GM19238 (cell line): ENCODE measurements at regions not wholly inside any gene's neighbourhood (a gene's known extent, or its start where the extent isn't known, plus 50 kb on each side); places are given as distances from the start of the nearest gene placed in this dataset.
"Not testable (repeated sequence)": the region's sequence is repeated elsewhere in the genome, so short reads cannot be mapped to it uniquely, and the experiment has no call there.

Experiments used
- DNase-seq: peaks from one replicate; pipeline ENCODE4 v3.0.0; 2011; ENCODE audit warnings: low spot score; ENCODE audit not compliant: insufficient read length

DNA sequence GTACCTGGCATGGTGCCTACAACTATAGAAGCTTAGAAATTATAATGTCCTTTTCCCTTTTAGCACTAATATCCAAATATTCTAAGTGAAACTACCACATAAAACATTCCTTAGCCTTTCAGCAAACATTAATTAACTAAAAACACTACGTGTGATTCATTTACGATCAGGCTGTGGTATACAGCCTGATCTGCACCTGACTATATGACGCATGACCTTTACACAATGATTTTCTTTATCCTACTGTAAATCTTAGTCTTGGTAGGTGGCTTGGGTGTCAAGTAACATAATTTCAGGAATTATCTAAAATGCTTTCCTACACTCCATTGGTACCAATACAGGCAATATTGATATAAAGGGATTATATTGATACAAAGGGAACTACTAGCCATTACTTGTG is 686.7 kb downstream of the DTWD2 start:
- no peak for DNase-seq

DNA sequence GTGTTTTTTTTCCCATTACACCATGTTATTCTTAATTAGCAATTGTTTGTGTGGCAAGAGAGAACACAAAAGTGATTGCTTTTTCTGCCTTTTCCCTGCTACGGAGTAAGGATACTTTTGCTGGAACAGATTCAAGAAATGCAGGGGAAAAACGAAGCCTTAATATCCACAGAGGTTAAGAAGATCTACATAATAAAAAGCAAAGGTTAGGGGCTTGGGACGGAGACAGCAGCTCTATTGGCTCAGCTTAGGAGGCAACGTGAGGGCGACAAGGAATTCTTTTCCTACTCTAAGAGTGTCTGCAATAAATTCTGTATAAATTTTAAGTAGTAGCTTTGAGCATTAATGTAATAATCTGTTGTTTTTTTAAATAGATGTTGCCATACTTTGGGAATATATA is 693.3 kb downstream of the DTWD2 start:
- no peak for DNase-seq

DNA sequence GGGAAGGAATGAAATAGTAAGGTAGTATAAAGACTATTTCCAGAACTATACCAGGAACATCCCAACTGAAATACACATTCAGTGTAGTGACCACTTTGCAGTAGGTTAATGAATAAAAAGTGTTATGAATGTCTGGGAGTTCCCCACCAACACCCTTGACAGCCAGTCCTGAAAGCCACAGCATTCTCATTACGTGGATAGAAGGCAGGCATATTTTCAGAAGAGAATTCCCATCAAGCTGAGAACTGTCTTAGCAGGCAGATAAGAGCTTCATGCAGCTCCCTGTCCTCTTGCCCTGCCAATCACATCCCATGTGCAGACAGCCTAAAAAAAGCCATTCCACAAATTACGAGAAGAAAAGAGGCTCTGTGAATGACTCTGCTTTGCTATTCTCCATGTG is 695.0 kb downstream of the DTWD2 start:
- DNase-seq, result no peak

DNA sequence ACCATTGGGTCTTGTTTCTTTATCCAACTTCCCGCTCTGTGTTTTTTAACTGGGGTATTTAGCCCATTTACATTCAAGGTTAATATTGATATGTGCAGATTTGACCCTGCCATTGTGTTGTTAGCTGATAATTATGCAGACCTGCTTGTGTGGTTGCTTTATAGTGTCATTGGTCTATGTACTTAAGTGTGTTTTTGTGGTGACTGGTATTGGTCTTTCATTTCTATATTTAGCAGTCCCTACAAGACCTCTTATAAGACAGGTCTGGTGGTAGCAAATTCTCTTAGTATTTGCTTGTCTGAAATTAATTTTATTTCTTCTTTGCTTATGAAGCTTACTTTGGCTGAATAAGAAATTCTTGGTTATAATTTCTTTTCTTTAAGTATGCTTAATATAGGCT is 698.1 kb downstream of the DTWD2 start:
- no peak for DNase-seq

DNA sequence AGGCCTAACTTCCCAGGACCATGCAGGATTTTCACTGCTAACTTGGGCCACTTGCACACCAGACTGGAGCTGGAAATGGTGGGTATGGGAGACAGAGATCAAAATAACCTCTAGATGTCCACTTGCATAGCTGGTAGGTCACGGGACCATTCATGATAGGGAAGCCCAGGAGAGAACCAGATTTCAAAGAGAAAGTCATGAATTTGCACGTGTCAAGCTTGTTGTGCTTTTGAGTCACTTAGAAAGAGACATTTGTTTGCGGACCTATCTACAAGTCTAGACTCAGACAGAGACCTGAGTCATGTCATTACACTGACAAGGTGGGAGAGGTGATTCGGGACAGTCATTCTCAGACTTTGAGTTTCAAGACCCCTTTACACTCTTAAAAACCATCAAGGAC is 704.1 kb downstream of the DTWD2 start:
- DNase-seq, result not testable (repeated sequence)

DNA sequence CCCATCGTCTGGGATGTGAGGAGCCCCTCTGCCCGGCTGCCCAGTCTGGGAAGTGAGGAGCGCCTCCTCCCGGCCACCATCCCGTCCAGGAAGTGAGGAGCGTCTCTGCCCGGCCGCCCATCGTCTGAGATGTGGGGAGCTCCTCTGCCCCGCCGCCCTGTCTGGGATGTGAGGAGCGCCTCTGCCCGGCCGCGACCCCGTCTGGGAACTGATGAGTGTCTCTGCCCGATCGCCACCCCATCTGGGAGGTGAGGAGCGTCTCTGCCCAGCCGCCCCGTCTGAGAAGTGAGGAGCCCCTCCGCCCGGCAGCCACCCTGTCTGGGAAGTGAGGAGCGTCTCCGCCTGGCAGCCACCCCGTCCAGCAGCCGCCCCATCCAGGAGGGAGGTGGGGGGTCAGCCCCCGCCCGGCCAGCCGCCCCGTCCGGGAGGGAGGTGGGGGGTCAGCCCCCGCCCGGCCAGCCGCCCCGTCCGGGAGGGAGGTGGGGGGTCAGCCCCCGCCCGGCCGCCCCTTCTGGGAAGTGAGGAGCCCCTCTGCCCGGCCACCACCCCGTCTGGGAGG is 705.8 kb downstream of the DTWD2 start:
- DNase-seq, result not testable (repeated sequence)

DNA sequence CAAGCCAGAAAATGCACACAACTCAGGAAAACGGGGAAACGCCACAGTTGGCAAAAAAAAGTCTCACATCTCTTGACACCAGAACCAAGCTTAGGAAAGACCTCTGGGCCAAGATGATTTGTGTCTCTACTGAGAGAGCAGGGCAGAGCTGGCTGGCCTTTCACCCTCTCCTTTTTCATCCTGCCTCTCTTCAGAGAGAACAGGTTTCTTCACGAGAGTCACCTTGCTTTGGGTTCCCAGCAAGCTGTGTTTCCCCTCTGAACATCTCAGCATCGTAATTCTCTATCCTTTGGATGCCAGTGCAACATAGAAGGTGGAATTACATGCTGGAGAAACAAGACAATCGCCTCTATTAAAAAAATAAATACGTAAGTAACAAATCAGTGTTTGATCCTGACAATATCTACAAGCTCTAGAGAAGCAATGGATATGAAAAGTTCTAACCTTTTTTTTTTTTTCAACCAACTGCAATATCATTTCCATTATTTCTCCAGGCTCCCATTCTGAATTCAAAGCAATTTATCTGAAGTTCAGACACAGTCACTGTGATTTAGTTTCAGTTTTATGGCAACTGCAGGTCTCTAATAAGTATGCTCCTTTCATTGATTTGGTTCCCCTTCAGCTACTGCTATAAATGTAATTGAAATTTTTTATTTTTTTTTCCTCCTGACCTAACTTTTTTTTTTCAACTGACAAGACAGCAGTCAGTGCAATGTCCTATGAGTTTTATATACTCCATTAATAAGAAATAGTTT is 708.6 kb downstream of the DTWD2 start:
- no peak for DNase-seq

DNA sequence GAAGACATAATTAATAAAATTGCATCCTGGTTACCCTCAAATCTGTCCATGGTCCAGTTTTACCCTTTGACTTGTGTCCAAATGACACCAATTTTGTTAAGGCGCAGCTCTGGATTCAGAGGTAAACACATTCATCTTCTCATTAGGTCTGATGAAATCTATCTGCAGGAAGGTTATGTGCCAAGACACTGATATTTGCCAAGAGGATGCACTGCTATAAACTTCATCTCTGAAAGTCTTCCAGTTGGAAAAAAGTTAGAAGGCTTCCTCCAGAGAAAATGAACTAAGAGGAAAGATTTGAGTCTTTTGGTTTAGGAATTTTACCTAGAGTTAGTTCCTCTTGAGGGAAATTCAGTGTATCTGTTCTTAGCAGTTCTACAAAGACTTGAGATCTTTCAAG is 717.8 kb downstream of the DTWD2 start:
- DNase-seq, result no peak

DNA sequence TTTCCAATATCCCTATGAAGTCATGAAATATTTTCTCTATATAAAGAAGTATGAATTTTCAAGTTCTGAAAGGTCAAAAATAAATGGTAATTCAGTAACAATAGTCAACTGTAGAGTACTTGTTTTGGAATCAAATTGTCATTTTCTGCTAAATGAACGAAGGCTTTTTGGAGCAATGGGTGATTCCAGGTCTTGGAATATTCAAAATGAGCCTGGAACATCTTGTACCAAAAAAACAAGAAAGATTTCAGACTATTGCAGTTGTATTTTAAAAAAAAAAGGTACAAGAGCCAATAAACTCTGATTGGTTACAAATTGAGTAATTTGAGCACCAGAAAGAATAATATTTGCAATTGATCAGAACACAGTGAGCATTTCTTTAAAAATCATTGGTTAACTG is 730.1 kb downstream of the DTWD2 start:
- no peak for DNase-seq

DNA sequence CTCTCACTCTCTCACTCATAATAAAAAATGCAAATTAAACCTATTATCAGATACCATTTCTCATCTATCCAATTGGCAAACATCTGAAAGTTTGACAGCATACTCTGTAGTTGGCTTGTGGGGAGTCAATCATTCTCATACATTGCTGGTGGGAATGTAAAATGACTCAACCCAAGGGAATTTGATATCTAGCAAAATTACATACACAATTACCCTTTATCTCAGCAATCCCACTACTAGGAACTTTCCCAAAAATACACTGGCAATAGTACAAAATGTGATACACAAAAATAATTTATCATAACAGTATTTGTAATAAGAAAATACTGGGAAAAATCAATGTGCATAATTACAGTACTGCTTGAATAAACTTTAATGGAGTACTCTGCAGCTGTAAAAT is 731.3 kb downstream of the DTWD2 start:
- DNase-seq, result no peak

DNA sequence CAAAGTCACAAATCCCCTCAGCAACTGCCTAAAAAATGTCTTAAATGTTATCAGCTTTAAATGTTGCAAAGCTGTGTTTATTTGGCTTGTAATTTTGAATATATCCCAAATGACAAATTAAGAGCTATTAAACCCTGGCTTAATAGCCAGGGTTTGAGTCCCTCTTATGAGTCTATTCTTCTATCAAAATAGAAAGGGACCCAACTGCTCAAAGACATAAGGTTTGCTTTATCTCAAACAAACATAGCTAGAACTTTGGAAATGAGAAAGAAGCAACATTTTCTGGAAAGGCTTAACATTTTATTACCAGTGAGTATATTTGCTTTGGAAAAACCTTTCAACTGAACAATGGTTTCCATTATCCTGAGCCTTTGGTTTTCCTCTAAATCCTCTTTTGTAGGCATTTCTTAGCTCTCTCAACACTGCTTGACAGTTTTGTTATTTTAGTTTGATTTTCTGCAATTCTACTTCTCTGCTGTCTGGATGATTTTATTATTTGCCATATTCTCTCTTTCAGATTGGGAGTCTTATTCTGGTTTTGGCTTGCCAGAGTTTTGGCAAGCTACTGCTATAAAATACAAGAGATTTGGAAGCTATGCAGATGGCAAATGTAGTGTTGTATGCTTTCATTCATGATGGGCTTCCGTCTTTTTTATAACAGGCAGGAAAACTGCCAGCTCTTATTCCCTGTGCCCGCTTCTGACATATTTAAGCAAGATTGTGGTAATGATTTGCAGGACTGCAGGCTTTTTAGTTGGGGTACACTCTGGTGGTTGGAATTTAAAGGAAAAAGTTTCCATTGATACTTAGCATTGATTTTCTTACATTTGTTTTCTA is 734.9 kb downstream of the DTWD2 start:
- no peak for DNase-seq

DNA sequence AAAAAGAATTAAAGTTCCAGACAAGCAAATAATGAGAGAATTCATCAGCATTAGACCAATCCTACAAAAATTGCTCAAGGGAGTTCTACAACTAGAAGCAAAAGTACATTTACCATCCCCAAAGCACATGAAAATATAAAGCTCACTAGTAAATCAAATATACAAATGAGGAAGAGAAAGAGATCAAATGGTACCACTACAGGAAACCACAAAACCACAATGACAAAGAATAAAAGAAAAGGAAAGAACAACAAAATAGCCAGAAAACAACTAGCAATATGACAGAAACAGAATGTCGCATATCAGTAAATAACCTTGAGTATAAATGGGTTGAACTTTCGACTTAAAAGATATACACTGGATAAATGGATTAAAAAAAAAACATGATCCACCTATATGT is 739.0 kb downstream of the DTWD2 start:
- no peak for DNase-seq

DNA sequence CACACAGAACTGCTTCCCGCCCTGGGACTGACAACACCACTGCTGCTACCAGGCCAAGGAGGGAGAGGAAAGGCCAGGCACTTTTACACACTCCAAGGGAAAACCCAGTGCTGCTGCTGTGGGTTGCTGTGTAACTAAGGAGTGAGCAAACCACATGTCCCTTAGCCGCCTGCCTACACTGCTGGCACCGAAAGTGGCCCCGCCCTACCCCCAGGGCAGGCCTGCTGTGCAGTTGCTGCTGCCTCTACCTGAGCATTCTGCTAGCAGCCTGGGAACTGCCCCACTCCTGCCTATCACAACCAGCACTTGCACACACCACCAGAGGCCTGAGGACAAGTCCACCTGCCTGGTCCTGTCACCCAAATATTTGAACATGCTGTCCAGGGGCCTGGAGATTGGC is 740.9 kb downstream of the DTWD2 start:
- no peak for DNase-seq

DNA sequence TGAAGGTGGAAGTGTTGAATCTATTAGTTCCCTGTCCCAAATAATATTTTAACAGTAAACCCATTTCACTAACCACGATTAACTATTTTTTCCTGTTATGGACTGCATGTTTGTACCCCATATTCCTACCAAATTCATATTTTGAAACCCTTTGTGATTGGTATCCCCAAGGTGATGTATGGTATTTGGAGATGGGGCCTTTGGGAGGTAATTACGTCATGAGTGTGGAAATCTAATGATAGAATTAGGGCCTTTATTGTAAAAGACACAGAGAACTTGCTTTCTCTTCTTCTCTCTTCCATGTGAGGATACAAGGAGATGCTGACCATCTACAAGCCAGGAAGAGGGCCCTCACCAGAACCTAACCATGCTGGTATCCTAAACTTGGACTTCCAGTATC is 744.7 kb downstream of the DTWD2 start:
- DNase-seq, result no peak

DNA sequence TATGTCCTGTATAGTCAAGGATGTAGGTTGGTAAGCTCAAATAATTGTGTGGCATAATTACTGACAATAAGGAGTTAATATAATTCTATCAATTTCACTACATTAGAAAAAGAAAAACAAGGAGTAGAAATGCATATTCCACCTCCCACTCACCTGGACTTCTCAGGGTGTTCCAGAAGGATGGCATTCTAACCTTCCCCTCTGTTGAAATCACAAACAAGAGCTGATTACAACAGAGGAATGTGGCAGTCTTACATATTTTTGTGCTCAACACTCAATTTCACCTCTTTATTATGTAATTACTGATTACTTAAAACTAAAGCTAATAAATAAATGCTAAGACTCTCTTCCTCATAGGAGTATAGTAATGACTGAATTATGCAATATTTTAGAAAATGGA is 745.3 kb downstream of the DTWD2 start:
- no peak for DNase-seq

DNA sequence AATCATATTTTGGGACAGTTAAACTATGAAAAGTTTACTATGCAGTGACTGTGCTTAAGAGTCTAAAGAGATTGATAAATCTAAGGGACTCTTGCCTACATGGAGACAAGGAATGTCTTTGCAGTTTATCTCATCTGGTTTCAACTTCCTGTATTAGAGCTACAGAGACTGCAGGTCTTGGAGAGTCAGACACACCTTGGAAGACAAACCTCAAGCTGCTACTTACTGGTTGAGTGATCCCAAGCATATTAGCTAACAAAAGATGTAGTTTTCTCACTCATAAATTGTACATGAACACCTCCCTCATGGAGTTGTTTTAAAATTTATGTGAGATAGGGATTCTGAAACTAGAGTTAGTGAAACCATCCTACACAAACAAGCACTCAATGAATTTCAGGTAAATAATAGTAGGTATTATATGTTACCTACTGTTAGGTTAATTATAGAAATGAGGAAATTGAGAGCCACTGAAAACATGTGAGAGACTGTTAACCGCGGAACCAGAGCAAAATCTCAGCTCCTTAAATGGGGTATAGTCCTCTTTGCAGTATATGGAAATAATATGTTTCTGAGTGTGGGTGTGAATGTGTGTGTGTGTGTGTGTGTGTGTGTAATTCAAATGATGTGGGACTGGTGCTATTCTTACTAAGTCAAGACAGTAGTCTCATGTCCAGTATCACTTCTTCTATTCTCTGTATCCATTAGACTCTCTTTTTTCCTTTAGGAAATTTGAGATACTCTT is 752.1 kb downstream of the DTWD2 start:
- DNase-seq, result no peak

DNA sequence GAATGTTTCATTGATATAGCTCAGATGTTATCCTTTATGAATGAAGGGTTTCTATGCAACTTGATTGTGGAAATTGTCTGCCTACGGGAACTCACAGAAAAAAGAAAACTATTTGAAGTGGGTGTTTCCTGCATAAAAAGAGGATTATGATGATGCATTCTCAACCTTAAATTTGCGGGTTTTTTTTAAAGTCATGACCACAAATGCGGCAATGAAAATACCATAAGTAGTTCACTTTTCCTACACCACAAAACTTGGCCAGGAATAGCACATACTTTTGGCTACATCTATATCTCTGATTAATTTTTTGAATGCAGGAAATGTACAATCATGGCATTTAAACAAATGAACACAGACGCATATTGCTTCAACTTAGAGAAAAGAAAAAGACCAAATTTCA is 754.7 kb downstream of the DTWD2 start:
- no peak for DNase-seq

DNA sequence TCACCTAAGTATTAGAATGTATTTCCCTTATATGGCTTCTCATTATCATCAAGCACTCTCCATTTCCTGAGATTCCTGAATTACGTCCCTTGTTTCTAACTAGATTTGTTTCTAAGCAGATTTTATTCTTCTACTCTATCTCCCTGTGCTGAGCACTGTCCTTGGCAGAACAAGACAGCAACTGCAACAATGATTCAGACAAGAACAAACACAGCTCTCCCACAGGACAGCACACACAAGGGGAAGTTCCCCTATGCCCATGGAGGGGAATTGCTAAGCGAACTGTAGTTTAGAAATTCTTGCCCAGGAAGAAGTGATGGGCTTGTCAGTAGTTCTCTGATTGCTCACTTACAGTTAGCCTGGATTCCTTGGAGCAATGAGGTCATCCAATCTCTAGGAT is 759.9 kb downstream of the DTWD2 start:
- no peak for DNase-seq

DNA sequence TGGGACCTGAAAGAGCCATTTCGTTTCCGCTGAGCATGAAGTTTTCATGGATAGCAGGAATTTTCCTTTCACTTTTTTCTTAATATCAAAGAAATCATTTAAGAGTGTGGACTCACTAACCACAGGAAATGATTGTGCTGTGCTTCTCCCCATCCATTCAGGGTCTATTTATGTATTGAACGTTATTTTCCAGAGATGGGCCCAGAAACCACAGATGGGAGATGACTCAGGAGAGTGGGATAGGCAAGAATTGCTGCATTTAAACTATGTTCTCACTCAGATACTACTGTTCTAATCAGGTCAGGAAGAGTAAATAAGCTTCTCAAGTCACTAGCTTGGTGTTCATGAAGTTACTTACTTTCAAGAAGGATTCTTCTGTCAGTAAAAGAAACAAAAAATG is 763.8 kb downstream of the DTWD2 start:
- no peak for DNase-seq

DNA sequence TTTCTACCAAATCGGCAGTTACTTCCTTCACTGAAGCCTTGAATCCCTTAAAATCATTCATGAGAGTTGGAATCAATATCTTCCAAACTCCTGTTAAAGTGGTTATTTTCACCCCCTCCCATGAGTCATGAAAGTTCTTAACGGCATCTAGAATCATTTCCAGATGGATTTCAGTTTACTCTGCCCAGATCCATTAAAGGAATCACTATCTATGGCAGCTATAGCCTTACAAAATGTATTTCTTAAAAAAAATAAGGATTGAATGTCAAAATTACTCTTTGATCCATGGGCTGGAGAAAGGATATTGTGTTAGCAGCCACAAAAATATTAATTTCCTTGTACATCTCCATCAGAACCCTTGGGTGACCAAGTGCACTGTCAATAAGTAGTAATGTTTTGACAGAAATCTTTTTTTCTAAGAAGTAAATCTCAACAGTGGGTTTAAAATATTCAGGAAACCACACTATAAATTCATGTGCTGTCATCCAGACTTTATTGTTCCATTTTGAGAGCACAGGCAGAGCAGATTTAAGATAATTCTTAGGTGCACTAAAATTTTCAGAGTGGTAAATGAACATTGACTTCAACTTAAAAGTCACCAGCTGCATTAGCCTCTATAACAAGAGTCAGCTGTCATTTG is 767.7 kb downstream of the DTWD2 start:
- no peak for DNase-seq

DNA sequence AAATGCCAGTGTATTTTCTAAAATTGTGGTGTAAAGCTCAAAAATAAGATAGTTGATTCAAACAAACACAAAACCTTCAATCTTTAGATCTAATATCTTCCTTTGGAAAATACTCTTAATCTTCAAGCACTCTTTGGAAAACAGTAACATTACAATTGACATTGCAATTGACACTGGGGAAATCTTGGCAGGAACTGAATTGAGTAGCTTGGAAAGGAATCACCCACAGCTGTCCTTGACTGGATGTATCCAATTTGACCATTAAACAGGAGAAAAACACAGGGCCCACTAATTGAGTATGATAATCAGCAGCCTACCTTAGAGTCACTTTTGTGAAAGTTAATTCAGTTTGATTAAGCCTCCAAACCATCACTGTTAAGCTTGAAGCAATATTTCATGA is 776.7 kb downstream of the DTWD2 start:
- DNase-seq, result no peak
